HG03565 (cell line): ENCODE measurements at regions not wholly inside any gene's neighbourhood (a gene's known extent, or its start where the extent isn't known, plus 50 kb on each side); places are given as distances from the start of the nearest gene placed in this dataset.
"Not testable (repeated sequence)": the region's sequence is repeated elsewhere in the genome, so short reads cannot be mapped to it uniquely, and the experiment has no call there.

Experiments used
- ATAC-seq: cut with Tn5 transposase; IDR thresholded peaks from one replicate; pipeline ENCODE4 v1.9.1; 2021; ENCODE audit warnings: mild to moderate bottlenecking, moderate library complexity; ENCODE audit not compliant: unreplicated experiment

DNA sequence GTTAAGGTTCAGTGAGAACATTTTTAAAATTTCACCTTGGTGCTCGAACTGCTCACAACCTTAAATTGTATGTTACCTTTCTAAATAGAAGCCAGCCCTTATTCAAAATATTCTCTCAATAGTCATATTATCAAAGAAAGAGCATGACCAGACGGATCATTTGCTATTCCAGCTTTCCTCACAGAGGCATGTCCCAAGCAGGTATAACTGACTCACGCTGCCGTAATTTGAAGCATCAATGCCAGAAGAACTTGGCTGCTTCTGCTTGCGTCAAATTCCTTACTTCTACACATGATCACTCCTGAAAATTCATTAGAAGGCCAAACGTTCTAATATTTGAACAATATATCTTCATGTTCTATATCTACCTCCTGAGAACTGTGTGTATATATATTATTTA is 69.5 kb upstream of the VGLL4 start:
- no peak for ATAC-seq

DNA sequence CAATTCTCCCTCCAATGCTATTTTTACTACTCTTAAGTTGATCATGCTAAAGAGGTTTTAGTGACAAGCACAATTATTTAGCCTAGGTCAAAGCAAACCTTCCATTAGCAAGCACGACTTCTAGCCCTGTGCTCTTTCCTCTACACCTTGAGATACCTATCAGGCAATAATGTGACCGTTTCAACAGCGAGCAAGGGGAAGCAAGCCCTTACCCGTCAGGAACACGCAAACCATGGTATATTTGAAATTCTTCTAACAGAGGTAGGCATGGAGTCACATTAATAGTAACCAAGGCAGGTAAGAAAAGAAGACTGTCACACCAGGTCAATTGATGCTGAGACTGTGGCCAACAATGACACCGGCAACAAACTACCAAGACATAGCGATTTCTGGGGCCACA is 68.9 kb upstream of the VGLL4 start:
- ATAC-seq: no peak

DNA sequence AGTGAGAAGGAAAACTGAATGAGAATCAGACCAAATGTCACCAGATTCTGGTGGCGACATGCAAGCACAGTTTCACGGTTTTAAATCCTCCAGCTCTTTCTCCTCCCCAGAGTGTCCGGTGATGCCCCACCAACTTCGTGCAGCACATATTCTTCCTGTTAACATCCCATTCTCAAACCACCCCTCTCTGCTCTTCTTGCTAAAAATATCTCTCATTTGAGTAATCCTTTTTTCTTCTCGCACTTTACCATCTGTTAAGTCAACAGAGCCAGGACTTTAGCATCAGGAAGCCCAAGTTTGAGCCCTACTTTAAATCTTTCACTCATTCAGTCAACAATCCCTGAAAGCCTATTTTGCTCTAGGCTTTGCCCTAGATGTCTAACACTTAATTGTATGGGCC is 68.2 kb upstream of the VGLL4 start:
- no peak for ATAC-seq

DNA sequence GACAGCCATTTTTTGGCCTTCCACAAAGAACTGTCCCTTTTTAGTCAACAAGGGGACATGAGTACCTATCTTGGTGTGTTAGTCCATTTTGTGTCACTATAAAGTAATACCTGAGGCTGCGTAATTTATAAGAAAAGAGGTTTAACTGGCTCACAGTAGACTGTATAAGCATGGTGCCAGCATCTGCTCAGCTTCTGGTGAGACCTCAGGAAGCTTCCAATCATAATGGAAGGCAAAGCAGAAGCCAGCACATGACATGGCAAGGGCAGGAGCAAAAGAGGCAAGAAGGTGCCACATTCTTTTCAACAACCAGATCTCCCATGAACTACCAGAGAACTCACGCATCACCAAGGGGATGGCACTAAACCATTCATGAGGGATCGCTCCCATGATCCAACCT is 66.1 kb upstream of the VGLL4 start:
- no peak for ATAC-seq

DNA sequence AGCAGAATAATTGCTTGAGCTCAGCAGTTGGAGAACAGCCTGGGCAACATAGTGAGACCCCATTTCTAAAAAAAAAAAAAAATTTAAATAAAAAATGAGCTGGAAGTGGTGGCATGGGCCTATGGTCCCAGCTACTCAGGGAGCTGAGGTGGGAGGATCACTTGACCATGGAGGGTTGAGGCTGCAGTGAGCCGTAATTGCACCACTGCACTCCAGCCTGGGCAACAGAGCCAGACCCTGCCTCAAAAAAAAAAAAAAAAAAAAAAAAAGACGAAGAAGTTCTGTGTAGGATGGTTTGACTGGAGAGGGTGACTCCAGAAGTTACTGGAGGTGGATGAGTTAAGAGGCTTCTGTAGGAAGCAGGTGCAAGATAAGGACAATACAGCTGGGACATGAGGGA is 63.4 kb upstream of the VGLL4 start:
- ATAC-seq: not testable (repeated sequence)

DNA sequence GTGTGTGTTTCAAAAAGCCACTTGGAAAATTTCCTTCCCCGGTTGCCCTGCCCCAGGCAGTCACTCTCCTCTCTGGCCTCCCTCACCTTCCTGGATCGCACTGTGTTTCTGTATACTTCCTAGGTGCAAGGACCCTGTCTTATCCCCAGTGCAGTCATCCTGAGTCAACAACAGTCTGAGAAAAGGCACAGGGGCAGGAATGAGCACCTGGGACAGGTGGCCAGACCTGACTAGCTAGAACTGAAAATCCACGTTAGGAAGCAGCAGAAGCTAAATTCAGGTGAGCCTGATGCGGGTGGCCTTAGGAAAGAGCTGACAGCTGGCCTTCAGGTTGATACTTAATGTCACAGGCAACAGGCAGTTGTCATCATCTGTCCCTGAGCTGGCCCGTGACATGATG is 62.9 kb upstream of the VGLL4 start:
- ATAC-seq: no peak

DNA sequence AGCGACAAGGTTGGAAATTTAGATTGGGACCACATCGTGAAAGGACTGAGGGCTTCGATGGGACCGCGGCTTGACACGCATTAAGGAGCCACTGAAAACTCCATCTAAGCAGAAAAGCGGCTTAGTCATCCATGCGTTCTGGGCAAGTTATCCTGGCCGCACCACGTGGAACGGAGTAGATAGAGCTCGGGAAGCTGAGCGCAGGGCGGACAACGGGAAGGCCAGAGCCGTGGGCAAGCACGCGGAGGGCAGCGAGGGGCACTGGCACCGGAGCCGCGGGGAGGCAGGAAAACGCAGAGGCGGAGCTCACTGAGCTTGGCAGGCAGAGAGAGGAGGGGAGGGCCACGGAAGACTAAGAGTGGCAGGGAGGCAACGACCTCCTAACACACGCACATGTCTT is 61.3 kb upstream of the VGLL4 start:
- no peak for ATAC-seq

DNA sequence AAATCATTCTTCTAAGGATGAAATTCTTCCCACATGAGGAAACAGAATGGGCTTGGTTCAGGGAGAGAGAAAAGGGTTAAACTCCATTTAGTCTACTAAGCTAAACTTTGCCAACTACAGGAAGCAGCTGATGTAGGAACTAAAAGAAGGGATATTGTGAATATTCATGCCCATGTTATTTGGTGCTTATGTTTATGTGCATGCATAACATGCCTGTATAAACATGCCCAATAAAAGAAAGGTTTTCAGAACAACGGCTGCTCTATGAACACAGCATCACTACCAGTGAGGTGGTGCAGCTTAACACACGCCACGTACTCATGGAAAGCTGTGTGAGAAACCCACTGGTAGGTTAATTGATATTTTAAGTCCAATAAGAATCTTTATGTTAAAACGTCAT is 59.4 kb upstream of the VGLL4 start:
- ATAC-seq: no peak

DNA sequence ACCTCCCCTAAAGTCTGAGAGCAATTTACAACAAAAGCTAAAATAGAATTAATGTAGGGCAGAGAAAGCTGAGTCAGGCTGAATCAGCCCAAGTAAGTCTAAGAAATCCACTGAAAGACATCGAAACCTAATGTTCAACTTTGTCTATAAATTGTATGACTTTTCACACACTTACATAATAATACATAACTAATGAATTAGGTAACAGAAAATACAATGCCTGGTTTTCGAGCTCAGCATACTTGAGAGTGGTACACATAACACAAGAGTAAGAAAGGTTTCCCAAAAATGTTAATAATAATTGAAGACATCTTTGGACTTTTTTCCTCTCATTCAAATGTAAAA is 55.3 kb upstream of the VGLL4 start:
- ATAC-seq: no peak

DNA sequence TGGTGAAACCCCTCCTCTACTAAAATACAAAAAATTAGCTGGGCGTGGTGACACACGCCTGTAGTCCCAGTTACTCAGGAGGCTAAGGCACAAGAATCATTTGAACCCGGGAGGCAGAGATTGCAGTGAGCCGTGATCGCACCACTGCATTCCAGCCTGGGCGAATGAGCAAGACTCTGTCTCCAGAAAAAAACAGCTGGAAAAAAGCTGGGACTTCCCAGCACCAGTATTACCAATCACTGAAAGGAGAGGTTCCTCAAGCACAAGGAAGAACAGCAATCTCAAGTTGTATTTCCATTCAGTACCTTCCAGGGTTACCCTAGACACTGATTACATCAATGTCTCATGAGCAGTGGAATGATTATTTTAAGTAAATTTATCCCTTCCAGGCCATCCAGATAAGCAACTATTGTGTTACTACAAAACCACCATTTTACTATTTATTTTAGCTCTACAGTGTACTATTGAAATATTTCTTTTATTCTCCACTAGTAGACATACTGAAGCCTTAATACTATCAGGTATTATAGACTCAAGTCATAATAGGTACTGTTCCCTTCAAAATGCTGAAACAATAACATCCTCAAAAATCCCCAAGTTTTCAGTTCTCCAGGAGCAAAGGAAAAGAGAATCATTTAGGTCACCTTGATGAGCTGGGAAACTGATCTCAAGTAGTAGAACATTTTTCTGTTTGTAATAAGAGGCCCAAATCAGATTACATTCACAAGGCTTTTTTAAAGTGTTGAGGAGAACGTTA is 54.8 kb upstream of the VGLL4 start:
- ATAC-seq: no peak

DNA sequence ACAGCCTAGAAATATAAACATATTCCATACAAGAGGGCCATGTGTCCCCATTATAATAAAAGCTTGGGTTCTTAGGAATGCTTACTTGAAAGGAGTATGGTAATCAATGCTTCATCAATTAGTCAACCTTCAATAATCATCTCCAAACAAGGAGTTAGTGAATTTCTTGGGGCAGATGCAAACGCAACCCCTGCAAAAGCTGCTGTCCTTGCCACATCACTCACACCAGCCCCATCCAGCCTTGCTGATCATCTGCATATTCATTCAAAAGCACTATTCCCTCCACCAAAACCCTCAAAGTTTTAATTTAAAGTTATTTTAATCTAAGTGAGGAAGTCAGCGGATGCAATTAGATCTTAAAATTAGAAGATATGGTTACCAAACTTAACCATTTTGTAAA is 54.0 kb upstream of the VGLL4 start:
- ATAC-seq: no peak

DNA sequence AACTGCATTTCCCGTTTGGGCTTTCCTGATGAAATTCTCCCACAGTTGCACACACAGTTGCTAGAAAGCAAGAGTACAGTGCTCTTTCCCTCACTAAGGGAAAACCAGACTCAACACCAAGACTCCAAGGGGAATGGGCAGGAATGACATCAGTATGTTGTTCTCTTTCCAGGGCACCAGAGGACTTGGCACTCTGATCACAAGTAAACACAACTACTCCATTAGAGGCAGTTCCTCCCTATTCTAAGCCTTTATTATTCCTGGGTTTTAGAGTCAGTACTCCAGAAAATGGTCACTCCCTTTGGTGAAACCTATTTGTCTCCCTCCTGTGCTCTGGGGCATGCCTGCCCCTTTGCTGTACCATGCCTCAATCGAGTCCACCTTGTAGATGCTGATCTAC is 52.3 kb upstream of the VGLL4 start:
- no peak for ATAC-seq
